Nephron progenitor cell (in vitro differentiated cells): ENCODE measurements at regions not wholly inside any gene's neighbourhood (a gene's known extent, or its start where the extent isn't known, plus 50 kb on each side); places are given as distances from the start of the nearest gene placed in this dataset.

Source experiments
- DNase-seq: peaks from one replicate; pipeline ENCODE4 v3.0.0; 2021
- H3K27ac Mint-ChIP-seq: 2 replicates; pipeline ENCODE4 v1.8.0; 2021; ENCODE audit warnings: mild to moderate bottlenecking, moderate library complexity, mixed read lengths
- H3K27me3 Mint-ChIP-seq: 2 replicates; pipeline ENCODE4 v1.8.0; 2021; ENCODE audit warnings: mild to moderate bottlenecking, low read depth, mixed read lengths; ENCODE audit not compliant: poor library complexity
- H3K36me3 Mint-ChIP-seq: 2 replicates; pipeline ENCODE4 v1.8.0; 2021; ENCODE audit warnings: low read depth, mixed read lengths
- H3K4me1 Mint-ChIP-seq: 2 replicates; pipeline ENCODE4 v1.8.0; 2021; ENCODE audit warnings: mixed read lengths
- H3K4me3 Mint-ChIP-seq: 2 replicates; pipeline ENCODE4 v1.8.0; 2021; ENCODE audit warnings: mild to moderate bottlenecking, moderate library complexity, mixed read lengths
- H3K9me3 Mint-ChIP-seq: 2 replicates; pipeline ENCODE4 v1.8.0; 2021; ENCODE audit warnings: mild to moderate bottlenecking, moderate library complexity, mixed read lengths
- CTCF ChIP-seq: fragments of 200-600 bp; sonication (generic); IDR thresholded peaks from 2 replicates; pipeline ENCODE4 v1.5.0; 2021; ENCODE audit warnings: antibody characterized with exemption

- no peak for TF ChIP-seq CTCF
- peaks cover 11% of the 10 kb centered on the region for H3K9me3 Mint-ChIP-seq
Observed at GRCh38 chr2:65710356-65710755, 278.0 kb upstream of the SPRED2 start.

GRCh38 chr2:65708086-65708485 lies 275.7 kb upstream of the SPRED2 start:
- TF ChIP-seq CTCF: no peak
- Mint-ChIP-seq H3K9me3 (peaks cover 14% of the 10 kb centered on the region), H3K36me3 (no peaks in the 10 kb centered on the region)

More at GRCh38 chr2:65710356-65710755, 278.0 kb upstream of the SPRED2 start:
- no peak overlapping the region for H3K27ac Mint-ChIP-seq
- no peak overlapping the region for H3K4me3 Mint-ChIP-seq
- DNase-seq: no peak
- H3K4me1 Mint-ChIP-seq: peaks cover 10% of the 10 kb centered on the region
- peaks cover 3% of the 10 kb centered on the region for H3K27me3 Mint-ChIP-seq
- H3K36me3 Mint-ChIP-seq: no peaks in the 10 kb centered on the region

DNA sequence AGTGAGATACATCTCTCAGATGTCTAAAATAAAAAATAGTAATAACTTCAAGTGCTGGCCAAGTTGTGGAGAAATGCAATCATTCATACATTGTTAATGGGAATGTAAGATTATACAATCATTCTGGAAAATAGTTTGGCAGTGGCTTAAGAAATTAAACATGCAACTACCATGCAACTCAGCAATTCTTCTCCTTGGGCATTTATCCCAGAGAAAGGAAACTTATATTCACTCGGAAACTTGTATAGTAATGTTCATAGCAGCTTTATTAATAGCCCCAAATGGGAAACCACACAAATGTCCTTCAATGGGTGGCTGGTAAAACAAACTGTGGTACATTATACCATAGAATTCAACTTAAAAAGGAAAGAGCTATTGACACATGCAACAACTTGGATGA lies 274.0 kb upstream of the SPRED2 start:
- TF ChIP-seq CTCF: no peak
- peaks cover 3% of the 10 kb centered on the region for H3K27me3 Mint-ChIP-seq
- H3K9me3 Mint-ChIP-seq: peaks cover 14% of the 10 kb centered on the region
- no peak overlapping the region for H3K4me3 Mint-ChIP-seq
- peaks cover 10% of the 10 kb centered on the region for H3K4me1 Mint-ChIP-seq
- no peak for DNase-seq
- no peak overlapping the region for H3K27ac Mint-ChIP-seq
- H3K36me3 Mint-ChIP-seq: no peaks in the 10 kb centered on the region

More at GRCh38 chr2:65708086-65708485, 275.7 kb upstream of the SPRED2 start:
- H3K27me3 Mint-ChIP-seq: peaks cover 3% of the 10 kb centered on the region
- no peak for DNase-seq
- peaks cover 10% of the 10 kb centered on the region for H3K4me1 Mint-ChIP-seq
- H3K4me3 Mint-ChIP-seq: no peak overlapping the region
- no peak overlapping the region for H3K27ac Mint-ChIP-seq

DNA sequence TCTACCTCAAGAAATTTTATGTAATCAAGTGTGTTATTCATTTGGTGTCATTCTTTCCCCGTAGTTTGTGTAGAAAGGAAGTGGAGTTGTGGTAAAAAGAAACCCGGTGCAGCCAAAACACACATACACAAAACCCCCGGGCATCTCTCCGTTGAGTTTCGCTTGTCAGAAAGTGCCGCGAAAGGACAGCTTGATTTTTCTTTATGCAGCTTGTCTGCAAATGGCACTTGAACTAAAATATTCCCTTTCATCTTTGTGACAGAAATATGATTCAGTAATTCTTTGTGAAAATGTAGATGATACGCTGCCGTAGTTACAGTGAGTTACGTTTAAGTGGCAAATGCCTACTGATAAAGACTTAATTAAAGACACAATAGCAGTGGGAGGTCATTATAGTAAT lies 268.8 kb upstream of the SPRED2 start:
- no peak for DNase-seq
- Mint-ChIP-seq H3K27ac (no peak overlapping the region), H3K27me3 (peaks cover 13% of the 10 kb centered on the region), H3K4me1 (no peaks in the 10 kb centered on the region), H3K36me3 (no peaks in the 10 kb centered on the region), H3K4me3 (no peak overlapping the region), H3K9me3 (peaks cover 3% of the 10 kb centered on the region)
- TF ChIP-seq CTCF: no peak

- Mint-ChIP-seq H3K9me3 (peaks cover 3% of the 10 kb centered on the region), H3K4me3 (no peak overlapping the region), H3K4me1 (no peaks in the 10 kb centered on the region), H3K36me3 (no peaks in the 10 kb centered on the region), H3K27me3 (peaks cover 13% of the 10 kb centered on the region), H3K27ac (no peak overlapping the region)
- no peak for TF ChIP-seq CTCF
- no peak for DNase-seq
Observed at GRCh38 chr2:65700720-65701119, 268.3 kb upstream of the SPRED2 start.

DNA sequence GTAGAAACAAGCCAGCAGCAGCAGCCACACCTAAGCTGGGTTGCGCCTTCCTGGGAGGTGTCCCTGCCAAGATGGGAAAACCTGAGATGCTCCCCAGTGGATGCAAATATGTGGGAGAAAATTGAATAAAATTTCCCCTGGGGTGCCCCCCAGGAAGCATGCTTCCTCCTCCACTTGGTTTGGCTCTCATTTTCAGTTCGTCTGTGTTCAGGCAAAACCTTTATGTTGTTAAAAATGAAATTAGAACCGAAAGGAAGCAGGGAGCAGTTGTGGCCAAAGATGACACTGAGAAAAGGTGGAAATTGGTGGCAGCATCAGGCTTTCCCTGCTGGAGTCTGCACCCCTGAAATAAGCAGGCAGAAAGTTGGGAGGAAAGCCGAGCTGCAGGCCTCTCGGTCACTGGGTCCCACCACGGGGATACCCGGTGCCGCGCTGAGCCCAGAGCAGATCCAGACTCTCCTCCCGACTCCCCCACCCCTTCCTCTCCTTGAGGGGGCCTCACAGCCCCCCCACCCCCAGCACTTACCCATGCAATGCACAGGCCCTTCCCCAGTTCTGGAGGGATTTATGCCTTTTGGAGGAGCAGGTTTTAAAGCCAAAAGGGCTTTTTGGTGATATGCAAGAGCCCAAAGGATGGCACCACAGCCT lies 267.7 kb upstream of the SPRED2 start:
- peaks cover 13% of the 10 kb centered on the region for H3K27me3 Mint-ChIP-seq
- no peaks in the 10 kb centered on the region for H3K36me3 Mint-ChIP-seq
- DNase-seq: no peak
- H3K27ac Mint-ChIP-seq: no peak overlapping the region
- TF ChIP-seq CTCF: no peak
- no peaks in the 10 kb centered on the region for H3K4me1 Mint-ChIP-seq
- peaks cover 3% of the 10 kb centered on the region for H3K9me3 Mint-ChIP-seq
- H3K4me3 Mint-ChIP-seq: no peak overlapping the region
